Mesenchymal stem cell (in vitro differentiated cells and primary cell): ENCODE measurements at regions not wholly inside any gene's neighbourhood (a gene's known extent, or its start where the extent isn't known, plus 50 kb on each side); places are given as distances from the start of the nearest gene placed in this dataset.

ENCODE experiments used
- DNase-seq: peaks from one replicate; pipeline ENCODE4 v3.0.0-alpha.2; 2013
- H2AFZ ChIP-seq: one replicate; pipeline ENCODE4 v1.6.1; 2013; ENCODE audit warnings: low read depth, mild to moderate bottlenecking, control low read depth, inconsistent platforms, low read length, moderate library complexity
- H2AK5ac ChIP-seq: 2 replicates; pipeline ENCODE4 v1.6.1; 2013; ENCODE audit warnings: low read length, moderate library complexity, mild to moderate bottlenecking, inconsistent platforms; ENCODE audit not compliant: severe bottlenecking
- H2BK120ac ChIP-seq: one replicate; pipeline ENCODE4 v1.6.1; 2013; ENCODE audit warnings: low read depth, mild to moderate bottlenecking, inconsistent platforms, low read length, moderate library complexity
- H2BK12ac ChIP-seq, 2 experiments: one replicate each; pipeline ENCODE4 v1.6.1; 2013; ENCODE audit warnings: inconsistent platforms in 2 of 2, low read length in 2 of 2, mild to moderate bottlenecking in 2 of 2, moderate library complexity in 2 of 2, control low read depth in 1 of 2
- H2BK15ac ChIP-seq: one replicate; pipeline ENCODE4 v1.6.1; 2013; ENCODE audit warnings: mild to moderate bottlenecking, low read depth, inconsistent platforms; ENCODE audit not compliant: poor library complexity, severe bottlenecking
- H2BK5ac ChIP-seq: 2 replicates; pipeline ENCODE4 v1.6.1; 2013; ENCODE audit warnings: low read depth, mild to moderate bottlenecking, low read length, control low read depth, inconsistent platforms; ENCODE audit not compliant: poor library complexity, severe bottlenecking
- H3K14ac ChIP-seq, 2 experiments: one replicate each; pipeline ENCODE4 v1.6.1; 2013; ENCODE audit warnings: inconsistent platforms in 2 of 2, low read length in 2 of 2, control low read depth in 1 of 2, mild to moderate bottlenecking in 1 of 2, moderate library complexity in 1 of 2
- H3K18ac ChIP-seq, 2 experiments: one replicate each; pipeline ENCODE4 v1.6.1; 2013; ENCODE audit warnings: inconsistent platforms in 2 of 2, low read length in 2 of 2, control low read depth in 1 of 2, low read depth in 1 of 2, mild to moderate bottlenecking in 1 of 2
- H3K23ac ChIP-seq, 2 experiments: one replicate each; pipeline ENCODE4 v1.6.1; 2013; ENCODE audit warnings: inconsistent platforms in 2 of 2, low read length in 2 of 2, mild to moderate bottlenecking in 2 of 2, moderate library complexity in 2 of 2, control low read depth in 1 of 2
- H3K27ac ChIP-seq: 2 replicates; pipeline ENCODE4 v1.5.1; 2013; ENCODE audit warnings: mild to moderate bottlenecking, moderate library complexity, low read length, control low read depth, inconsistent platforms; ENCODE audit not compliant: poor library complexity, severe bottlenecking
- H3K27me3 ChIP-seq, 2 experiments: 2 replicates each; pipeline versions ENCODE4 v1.6.1 to v1.7.0; 2013; ENCODE audit warnings: low read length in 2 of 2, mild to moderate bottlenecking in 2 of 2, moderate library complexity in 2 of 2, control low read depth in 1 of 2, inconsistent platforms in 1 of 2; ENCODE audit not compliant: control insufficient read depth in 1 of 2, insufficient read depth in 1 of 2
- H3K36me3 ChIP-seq, 2 experiments: 2 replicates each; pipeline versions ENCODE4 v1.6.1 to v1.7.0; 2013; ENCODE audit warnings: low read length in 2 of 2, control low read depth in 1 of 2, inconsistent platforms in 1 of 2, low read depth in 1 of 2, mild to moderate bottlenecking in 1 of 2; ENCODE audit not compliant: insufficient read depth in 2 of 2, control insufficient read depth in 1 of 2
- H3K4ac ChIP-seq, 2 experiments: one replicate each; pipeline ENCODE4 v1.6.1; 2013; ENCODE audit warnings: inconsistent platforms in 2 of 2, low read length in 2 of 2, mild to moderate bottlenecking in 2 of 2, moderate library complexity in 2 of 2, control low read depth in 1 of 2, low read depth in 1 of 2
- H3K4me1 ChIP-seq: 2 replicates; pipeline ENCODE4 v1.6.1; 2013; ENCODE audit warnings: low read depth, low read length, control low read depth; ENCODE audit not compliant: control insufficient read depth, insufficient read depth
- H3K4me2 ChIP-seq: 2 replicates; pipeline ENCODE4 v1.6.1; 2013; ENCODE audit warnings: low read length, mild to moderate bottlenecking, inconsistent platforms; ENCODE audit not compliant: poor library complexity, severe bottlenecking
- H3K4me3 ChIP-seq, 2 experiments: 2 replicates each; pipeline versions ENCODE4 v1.5.1 to v1.7.0; 2013; ENCODE audit warnings: low read length in 2 of 2, mild to moderate bottlenecking in 2 of 2, control low read depth in 1 of 2, low read depth in 1 of 2; ENCODE audit not compliant: insufficient read depth in 1 of 2
- H3K79me1 ChIP-seq: replicated peaks from 2 replicates; pipeline ENCODE4 v1.6.1; 2013; ENCODE audit warnings: mild to moderate bottlenecking, control low read depth, low read length, inconsistent platforms; ENCODE audit not compliant: poor library complexity, severe bottlenecking
- H3K9ac ChIP-seq: 2 replicates; pipeline ENCODE4 v1.7.0; 2013; ENCODE audit warnings: mild to moderate bottlenecking, low read length, moderate library complexity
- H3K9me3 ChIP-seq: 2 replicates; pipeline ENCODE4 v1.7.0; 2013; ENCODE audit warnings: mild to moderate bottlenecking, low read length; ENCODE audit not compliant: control insufficient read depth
- H4K8ac ChIP-seq: one replicate; pipeline ENCODE4 v1.6.1; 2013; ENCODE audit warnings: inconsistent platforms, mild to moderate bottlenecking, low read length, moderate library complexity
- H4K91ac ChIP-seq: one replicate; pipeline ENCODE4 v1.6.1; 2013; ENCODE audit warnings: mild to moderate bottlenecking, low read length, inconsistent platforms
- whole genome bisulfite sequencing: methylation state at CpG from one replicate; pipeline ENCODE4 v1.1.7; 2013; ENCODE audit warnings: mixed read lengths; 5-methylcytosine and 5-hydroxymethylcytosine counted together

- H3K9me3 ChIP-seq = peaks cover 11% of the 10 kb centered on the region
- peak overlapping the region in 1 of 2 experiments; percentile 33 for H3K18ac ChIP-seq
- peak overlapping the region; percentile 61 for H4K91ac ChIP-seq
- no peak overlapping the region for H3K4me3 ChIP-seq
- H2AFZ ChIP-seq = no peak overlapping the region
- H4K8ac ChIP-seq = no peak overlapping the region
- no peak overlapping the region for H3K4me2 ChIP-seq
- no peaks in the 10 kb centered on the region for H3K79me1 ChIP-seq
- H3K27me3 ChIP-seq = no peaks in the 10 kb centered on the region
- H2BK5ac ChIP-seq = no peak overlapping the region
- H2BK15ac ChIP-seq = no peak overlapping the region
- H2BK12ac ChIP-seq = peak overlapping the region in 1 of 2 experiments; percentile 66
- H3K14ac ChIP-seq = no peak overlapping the region
- H3K27ac ChIP-seq = no peak overlapping the region
- no peak overlapping the region for H3K9ac ChIP-seq
- DNase-seq = no peak
- H2AK5ac ChIP-seq = no peak overlapping the region
- H3K36me3 ChIP-seq = no peaks in the 10 kb centered on the region
- 91% methylated on average over 2 of the region's 2 CpGs for WGBS
- no peak overlapping the region for H3K23ac ChIP-seq
- no peak overlapping the region for H3K4ac ChIP-seq
- H2BK120ac ChIP-seq = no peak overlapping the region
- no peaks in the 10 kb centered on the region for H3K4me1 ChIP-seq
Measured at GRCh38 chr4:137952116-137952515, 290.0 kb downstream of the SLC7A11 start.

DNA sequence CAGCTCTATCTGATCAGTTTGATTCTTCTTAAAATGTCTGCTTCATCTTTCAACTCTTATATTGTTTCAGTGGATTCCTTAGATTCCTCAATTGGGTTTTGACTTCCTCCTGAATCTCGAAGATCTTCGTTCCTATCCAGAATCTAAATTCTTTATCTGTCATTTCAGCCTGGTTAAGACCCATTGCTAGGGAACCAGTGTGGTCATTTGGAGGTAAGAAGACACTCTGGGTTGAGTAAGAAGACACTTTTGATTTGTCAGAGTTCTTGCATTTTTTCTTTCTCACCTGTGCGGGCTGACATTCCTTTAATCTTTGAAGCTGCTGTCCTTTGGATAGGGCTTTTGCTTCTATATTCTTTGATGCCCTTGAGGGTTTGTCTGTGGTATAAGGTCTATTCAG lies 291.9 kb downstream of the SLC7A11 start:
- no peak for DNase-seq
- Histone ChIP-seq H2AFZ (no peak overlapping the region), H2BK12ac (no peak overlapping the region), H3K27ac (no peak overlapping the region), H2BK15ac (no peak overlapping the region), H3K79me1 (no peaks in the 10 kb centered on the region), H4K8ac (no peak overlapping the region), H2BK120ac (no peak overlapping the region), H3K4me2 (no peak overlapping the region), H3K4ac (no peak overlapping the region), H3K14ac (no peak overlapping the region), H3K4me1 (no peaks in the 10 kb centered on the region), H3K9me3 (peaks cover 11% of the 10 kb centered on the region), H3K27me3 (no peaks in the 10 kb centered on the region), H2BK5ac (no peak overlapping the region), H4K91ac (no peak overlapping the region), H3K4me3 (no peak overlapping the region), H3K9ac (no peak overlapping the region), H3K23ac (no peak overlapping the region), H3K36me3 (no peaks in the 10 kb centered on the region), H2AK5ac (no peak overlapping the region), H3K18ac (no peak overlapping the region)
- WGBS = 80% methylated on average over 3 of the region's 3 CpGs

DNA sequence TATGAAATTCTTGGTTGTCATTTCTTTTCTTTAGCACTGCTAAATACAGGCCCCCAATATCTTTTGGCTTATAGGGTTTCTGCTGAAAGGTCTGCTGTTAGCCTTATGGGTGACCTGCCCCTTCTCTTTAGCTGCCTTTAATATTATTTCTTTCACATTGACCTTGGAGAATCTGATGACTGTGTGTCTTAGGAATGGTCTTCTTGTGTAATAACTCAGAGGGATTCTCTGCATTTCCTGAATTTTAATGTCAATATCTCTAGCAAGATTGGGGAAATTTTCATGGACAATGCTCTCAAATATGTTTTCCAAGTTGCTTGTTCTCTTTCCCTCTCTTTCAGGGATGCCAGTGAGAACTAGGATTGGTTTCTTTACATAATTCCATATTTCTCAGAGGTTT lies 292.4 kb downstream of the SLC7A11 start:
- Histone ChIP-seq H3K4ac (no peak overlapping the region), H2BK5ac (no peak overlapping the region), H2BK15ac (no peak overlapping the region), H3K23ac (no peak overlapping the region), H3K4me2 (no peak overlapping the region), H4K8ac (no peak overlapping the region), H3K36me3 (no peaks in the 10 kb centered on the region), H3K79me1 (no peaks in the 10 kb centered on the region), H2BK12ac (no peak overlapping the region), H3K9me3 (peaks cover 11% of the 10 kb centered on the region), H3K14ac (no peak overlapping the region), H3K18ac (no peak overlapping the region), H2AK5ac (no peak overlapping the region), H3K9ac (no peak overlapping the region), H3K27ac (no peak overlapping the region), H2AFZ (no peak overlapping the region), H3K27me3 (no peaks in the 10 kb centered on the region), H3K4me1 (no peaks in the 10 kb centered on the region), H4K91ac (no peak overlapping the region), H3K4me3 (no peak overlapping the region), H2BK120ac (no peak overlapping the region)
- no peak for DNase-seq

GRCh38 chr4:137946453-137947174 lies 295.5 kb downstream of the SLC7A11 start:
- WGBS = 97% methylated on average over 1 of the region's 1 CpG
- Histone ChIP-seq H2BK15ac (no peak overlapping the region), H3K14ac (no peak overlapping the region), H3K23ac (no peak overlapping the region), H3K27ac (no peak overlapping the region), H4K8ac (no peak overlapping the region), H3K4me1 (no peaks in the 10 kb centered on the region), H2AFZ (no peak overlapping the region), H3K18ac (no peak overlapping the region), H3K79me1 (no peaks in the 10 kb centered on the region), H2BK12ac (no peak overlapping the region), H2AK5ac (no peak overlapping the region), H3K27me3 (no peaks in the 10 kb centered on the region), H3K4me3 (no peak overlapping the region), H3K36me3 (no peaks in the 10 kb centered on the region), H2BK5ac (no peak overlapping the region), H4K91ac (no peak overlapping the region), H2BK120ac (no peak overlapping the region), H3K4me2 (no peak overlapping the region), H3K9me3 (peaks cover 11% of the 10 kb centered on the region), H3K4ac (no peak overlapping the region), H3K9ac (no peak overlapping the region)
- no peak for DNase-seq
